ENCODE measurements at regions not wholly inside any gene's neighbourhood (a gene's known extent, or its start where the extent isn't known, plus 50 kb on each side); places are given as distances from the start of the nearest gene placed in this dataset.

- no peak for DNase-seq
- no peaks in the 10 kb centered on the region for H3K27me3 ChIP-seq
- no peak overlapping the region for H3K27ac ChIP-seq
- in situ Hi-C loops (cut with MboI; ENCODE audit: low pct_ligation_motif_present in 1 of 4, low pct_unique_long_range_greater_than_20kb in 1 of 4, low sequenced_read_pairs in 3 of 4) = no loop called here
- no peaks in the 10 kb centered on the region for H3K9me3 ChIP-seq
- no peaks in the 10 kb centered on the region for H3K36me3 ChIP-seq
- intact Hi-C loops (cut with DNase I; ENCODE audit: low total_unique reads) = no loop called here
- TF ChIP-seq EP300 (IDR thresholded peaks at IDR 0.05; ENCODE audit: low read depth) (no peak), POLR2AphosphoS5 (IDR thresholded peaks at IDR 0.05) (no peak), POLR2A (IDR thresholded peaks at IDR 0.05) (no peak), CTCF (IDR thresholded peaks at IDR 0.05) (no peak)
- H3K4me3 ChIP-seq = no peak overlapping the region
- H3K4me1 ChIP-seq = peaks cover 0 to 10% (median 3%) of the 10 kb centered on the region in 4 donors
- WGBS, 2 donors (ENCODE audit: low coverage in 1 of 2) = 54 to 63% methylated on average over 2 to 4 of the region's 4 CpGs
Observed at GRCh38 chr4:101599620-101600019, 190.9 kb upstream of the BANK1 start.

- no peak for DNase-seq
- no peaks in the 10 kb centered on the region for H3K27me3 ChIP-seq
- intact Hi-C loops (cut with DNase I; ENCODE audit: low total_unique reads) (no loop called here), in situ Hi-C loops (cut with MboI; ENCODE audit: low pct_ligation_motif_present in 1 of 4, low pct_unique_long_range_greater_than_20kb in 1 of 4, low sequenced_read_pairs in 3 of 4) (no loop called here)
- no peak overlapping the region for H3K27ac ChIP-seq
- TF ChIP-seq CTCF (IDR thresholded peaks at IDR 0.05) = no peak
- H3K4me3 ChIP-seq = no peak overlapping the region
- 78 to 80% methylated on average over 2 of the region's 2 CpGs for WGBS, 2 donors (ENCODE audit: low coverage in 1 of 2)
- H3K36me3 ChIP-seq = no peaks in the 10 kb centered on the region
- peaks cover 0 to 5% (median 2%) of the 10 kb centered on the region in 4 donors for H3K4me1 ChIP-seq
- H3K9me3 ChIP-seq = no peaks in the 10 kb centered on the region
Observed at GRCh38 chr4:101596781-101597552, 193.6 kb upstream of the BANK1 start.

GRCh38 chr4:101594588-101594987, 195.9 kb upstream of the BANK1 start:
- whole genome bisulfite sequencing, 2 donors (ENCODE audit: low coverage in 1 of 2) = 41 to 78% methylated on average over 2 to 11 of the region's 11 CpGs

GRCh38 chr4:101593666-101594065, 196.9 kb upstream of the BANK1 start:
- Histone ChIP-seq H3K4me1 (peaks cover 0 to 5% (median 0%) of the 10 kb centered on the region in 4 donors), H3K27me3 (no peaks in the 10 kb centered on the region), H3K27ac (no peak overlapping the region), H3K36me3 (no peaks in the 10 kb centered on the region), H3K4me3 (no peak overlapping the region), H3K9me3 (no peaks in the 10 kb centered on the region)
- in situ Hi-C loops (cut with MboI; ENCODE audit: low pct_ligation_motif_present in 1 of 4, low pct_unique_long_range_greater_than_20kb in 1 of 4, low sequenced_read_pairs in 3 of 4) (no loop called here), intact Hi-C loops (cut with DNase I; ENCODE audit: low total_unique reads) (no loop called here)
- no peak for DNase-seq
- TF ChIP-seq POLR2A (IDR thresholded peaks at IDR 0.05) = no peak
- no peak for TF ChIP-seq POLR2AphosphoS5 (IDR thresholded peaks at IDR 0.05)
- TF ChIP-seq EP300 (IDR thresholded peaks at IDR 0.05; ENCODE audit: low read depth) = no peak
- TF ChIP-seq CTCF (IDR thresholded peaks at IDR 0.05) = no peak
- 82 to 89% methylated on average over 2 of the region's 2 CpGs for whole genome bisulfite sequencing, 2 donors (ENCODE audit: low coverage in 1 of 2)

More at GRCh38 chr4:101594588-101594987, 195.9 kb upstream of the BANK1 start:
- no peak for TF ChIP-seq POLR2A (IDR thresholded peaks at IDR 0.05)
- Histone ChIP-seq H3K27me3 (no peaks in the 10 kb centered on the region), H3K27ac (no peak overlapping the region), H3K9me3 (no peaks in the 10 kb centered on the region), H3K36me3 (no peaks in the 10 kb centered on the region), H3K4me3 (no peak overlapping the region), H3K4me1 (peaks cover 0 to 5% (median 0%) of the 10 kb centered on the region in 4 donors)
- intact Hi-C loops (cut with DNase I; ENCODE audit: low total_unique reads) (no loop called here), in situ Hi-C loops (cut with MboI; ENCODE audit: low pct_ligation_motif_present in 1 of 4, low pct_unique_long_range_greater_than_20kb in 1 of 4, low sequenced_read_pairs in 3 of 4) (no loop called here)
- DNase-seq = peak; percentile 72

GRCh38 chr4:101584306-101584705, 206.2 kb upstream of the BANK1 start:
- Histone ChIP-seq H3K27ac (no peak overlapping the region), H3K9me3 (peaks cover 4 to 5% of the 10 kb centered on the region in 2 donors), H3K27me3 (no peaks in the 10 kb centered on the region), H3K4me3 (no peak overlapping the region), H3K4me1 (no peaks in the 10 kb centered on the region), H3K36me3 (no peaks in the 10 kb centered on the region)
- no peak for DNase-seq
- WGBS, 2 donors (ENCODE audit: low coverage in 1 of 2) = 65 to 72% methylated on average over 2 of the region's 2 CpGs
- intact Hi-C loops (cut with DNase I; ENCODE audit: low total_unique reads) = no loop called here
- TF ChIP-seq CTCF (IDR thresholded peaks at IDR 0.05) = no peak
- TF ChIP-seq EP300 (IDR thresholded peaks at IDR 0.05; ENCODE audit: low read depth) = no peak
- TF ChIP-seq POLR2AphosphoS5 (IDR thresholded peaks at IDR 0.05) = no peak
- TF ChIP-seq POLR2A (IDR thresholded peaks at IDR 0.05) = no peak
- in situ Hi-C loops (cut with MboI; ENCODE audit: low pct_ligation_motif_present in 1 of 4, low pct_unique_long_range_greater_than_20kb in 1 of 4, low sequenced_read_pairs in 3 of 4) = no loop called here

Data from transverse colon (tissue), 4 donors.